B cell (primary cell): ENCODE measurements at regions not wholly inside any gene's neighbourhood (a gene's known extent, or its start where the extent isn't known, plus 50 kb on each side); places are given as distances from the start of the nearest gene placed in this dataset.

ENCODE experiments used
- ATAC-seq: fragments of 200-7000 bp; cut with Tn5 transposase; one replicate; pipeline ENCODE4 v1.10.0; 2021; ENCODE audit warnings: low read depth, mild to moderate bottlenecking, moderate number of reproducible peaks, moderate library complexity
- CTCF ChIA-PET: fragments of 350-600 bp; sonication (Branson Sonifier 250); formaldehyde crosslinking; loops from one replicate; lab custom pipeline; 2021; ENCODE audit warnings: antibody characterized with exemption, inconsistent platforms; lab: Charles Lee
- POLR2A ChIA-PET: fragments of 350-600 bp; sonication (Branson Sonifier 250); formaldehyde crosslinking; loops from one replicate; lab custom pipeline; 2021; ENCODE audit warnings: antibody characterized with exemption; lab: Charles Lee
- DNase-seq: peaks from one replicate; pipeline ENCODE4 v3.0.0; 2013
- H2AFZ ChIP-seq: 2 replicates; pipeline ENCODE4 v1.6.1; 2012; ENCODE audit warnings: mild to moderate bottlenecking, low read depth, low read length; ENCODE audit not compliant: insufficient read depth, poor library complexity, severe bottlenecking
- H3K27ac ChIP-seq, 2 donors: 1 replicate in 1 of 2; 2 replicates in 1 of 2; pipeline ENCODE4 v1.5.1; 2012 to 2013; ENCODE audit warnings: low read length in 2 of 2, mild to moderate bottlenecking in 2 of 2, moderate library complexity in 1 of 2
- H3K27me3 ChIP-seq, 4 experiments: fragments of 200-600 bp in 1 of 4; sonication (generic) in 1 of 4; replicated peaks in 1 of 4; 1 replicate in 2 of 4; 2 replicates in 2 of 4; pipeline versions ENCODE4 v1.6.1 to v1.7.0; 2013 to 2016; ENCODE audit warnings: low read length in 3 of 4, mild to moderate bottlenecking in 2 of 4, mixed read lengths in 1 of 4, moderate library complexity in 1 of 4; ENCODE audit not compliant: insufficient read depth in 4 of 4, control insufficient read depth in 3 of 4; ENCODE audit errors: control extremely low read depth in 1 of 4
- H3K36me3 ChIP-seq, 2 experiments: replicated peaks in 1 of 2; 1 replicate in 1 of 2; 2 replicates in 1 of 2; pipeline versions ENCODE4 v1.6.1 to v1.7.1; 2013; ENCODE audit warnings: low read length in 1 of 2; ENCODE audit not compliant: insufficient read depth in 2 of 2, control insufficient read depth in 1 of 2; ENCODE audit errors: control extremely low read depth in 1 of 2, extremely low read depth in 1 of 2
- H3K4me1 ChIP-seq, 2 donors: fragments of 200-600 bp in 1 of 2; sonication (generic) in 1 of 2; 1 replicate in 1 of 2; 2 replicates in 1 of 2; pipeline versions ENCODE4 v1.5.1 to v1.6.1; 2013 to 2017; ENCODE audit warnings: low read length in 2 of 2; ENCODE audit not compliant: control insufficient read depth in 2 of 2, insufficient read depth in 2 of 2
- H3K4me2 ChIP-seq: replicated peaks from 2 replicates; pipeline ENCODE3; 2012; ENCODE audit warnings: mild to moderate bottlenecking, low read depth, low read length; ENCODE audit not compliant: poor library complexity, severe bottlenecking
- H3K4me3 ChIP-seq, 5 experiments: fragments of 200-600 bp in 1 of 5; sonication (generic) in 1 of 5; 1 replicate in 3 of 5; 2 replicates in 2 of 5; pipeline versions ENCODE4 v1.5.1 to v1.7.0; 2011 to 2016; ENCODE audit warnings: low read length in 4 of 5, mild to moderate bottlenecking in 4 of 5, low read depth in 2 of 5, control low read depth in 1 of 5, moderate library complexity in 1 of 5; ENCODE audit not compliant: insufficient read depth in 1 of 5; ENCODE audit errors: control extremely low read depth in 1 of 5, extremely low read depth in 1 of 5
- H3K79me2 ChIP-seq: fragments of 200-600 bp; sonication (generic); one replicate; pipeline ENCODE4 v1.6.0; 2016; ENCODE audit warnings: low read length; ENCODE audit not compliant: control insufficient read depth, insufficient read depth
- H3K9ac ChIP-seq: fragments of 200-600 bp; sonication (generic); 2 replicates; pipeline ENCODE4 v1.6.1; 2017; ENCODE audit warnings: mild to moderate bottlenecking, low read length, moderate library complexity
- H3K9me3 ChIP-seq, 3 donors: one replicate each; pipeline versions ENCODE4 v1.6.1 to v1.7.1; 2013; ENCODE audit warnings: low read length in 2 of 3; ENCODE audit not compliant: control insufficient read depth in 2 of 3, insufficient read depth in 1 of 3; ENCODE audit errors: control extremely low read depth in 1 of 3
- H4K20me1 ChIP-seq: 2 replicates; pipeline ENCODE4 v1.6.0; 2012; ENCODE audit warnings: mild to moderate bottlenecking, low read length; ENCODE audit not compliant: insufficient read depth, control insufficient read depth, poor library complexity, severe bottlenecking
- H3K27ac Mint-ChIP-seq: one replicate; pipeline ENCODE4 v1.8.0; 2021; ENCODE audit warnings: mixed read lengths
- H3K27me3 Mint-ChIP-seq: one replicate; pipeline ENCODE4 v1.8.0; 2021; ENCODE audit warnings: mixed read lengths
- H3K4me1 Mint-ChIP-seq: one replicate; pipeline ENCODE4 v1.8.0; 2021; ENCODE audit warnings: mixed read lengths
- H3K4me3 Mint-ChIP-seq: one replicate; pipeline ENCODE4 v1.8.0; 2021; ENCODE audit warnings: mixed read lengths
- H3K9me3 Mint-ChIP-seq: one replicate; pipeline ENCODE4 v1.8.0; 2022; ENCODE audit warnings: mixed read lengths; ENCODE audit not compliant: insufficient read depth
- CTCF ChIP-seq: fragments of 200-600 bp; IDR thresholded peaks from one replicate; pipeline ENCODE4 v1.8.0; 2022; ENCODE audit warnings: antibody characterized with exemption, mild to moderate bottlenecking
- EZH2 ChIP-seq: IDR thresholded peaks from 2 replicates; pipeline ENCODE4 v1.6.1; 2012; ENCODE audit warnings: borderline replicate concordance, low read depth, mild to moderate bottlenecking, moderate library complexity, low read length; ENCODE audit not compliant: insufficient read depth, poor library complexity, severe bottlenecking
- whole genome bisulfite sequencing: methylation state at CpG from one replicate; pipeline ENCODE4 v1.1.5; 2013; ENCODE audit warnings: missing lambda C conversion rate; ENCODE audit not compliant: insufficient coverage; 5-methylcytosine and 5-hydroxymethylcytosine counted together
- intact Hi-C: fragments of 100-400 bp; cut with micrococcal nuclease; formaldehyde crosslinking; loops from one replicate; pipeline ENCODE4 v1.10.0; 2022

GRCh38 chr2:136531731-136532130, 233.6 kb upstream of the THSD7B start:
- Mint-ChIP-seq H3K9me3 (no peaks in the 10 kb centered on the region), H3K4me1 (no peaks in the 10 kb centered on the region), H3K27me3 (peaks cover 26% of the 10 kb centered on the region), H3K27ac (no peak overlapping the region), H3K4me3 (no peak overlapping the region)
- H3K9me3 ChIP-seq = peaks cover 0 to 5% (median 0%) of the 10 kb centered on the region in 3 donors
- no peaks in the 10 kb centered on the region for H3K4me1 ChIP-seq
- H3K27ac ChIP-seq = no peak overlapping the region
- no peaks in the 10 kb centered on the region for H3K79me2 ChIP-seq
- no peak overlapping the region for H3K9ac ChIP-seq
- H3K27me3 ChIP-seq = no peaks in the 10 kb centered on the region
- no peaks in the 10 kb centered on the region for H3K36me3 ChIP-seq
- H2AFZ ChIP-seq = no peak overlapping the region
- intact Hi-C loops = no loop called here
- no peak overlapping the region for H3K4me3 ChIP-seq
- 39% methylated on average over 2 of the region's 2 CpGs for WGBS
- ChIA-PET POLR2A (no interaction called here), CTCF (interaction anchor here (0.7 kb wide), 1 partner anchor 92 kb away, joined by 3 read pairs; no protein-coding TSS in a partner anchor)
- DNase-seq = no peak
- ATAC-seq = no peak
- no peaks in the 10 kb centered on the region for H4K20me1 ChIP-seq
- TF ChIP-seq CTCF (no peak), EZH2 (no peak)
- H3K4me2 ChIP-seq = no peak overlapping the region

- Histone ChIP-seq H3K36me3 (no peaks in the 10 kb centered on the region), H3K9me3 (peaks cover 0 to 5% (median 0%) of the 10 kb centered on the region in 3 donors), H3K79me2 (no peaks in the 10 kb centered on the region), H3K4me3 (no peak overlapping the region), H2AFZ (no peak overlapping the region), H4K20me1 (no peaks in the 10 kb centered on the region), H3K4me1 (no peaks in the 10 kb centered on the region), H3K4me2 (no peak overlapping the region), H3K9ac (no peak overlapping the region), H3K27ac (no peak overlapping the region), H3K27me3 (no peaks in the 10 kb centered on the region)
- Mint-ChIP-seq H3K4me1 (no peaks in the 10 kb centered on the region), H3K27ac (no peak overlapping the region), H3K27me3 (peaks cover 20% of the 10 kb centered on the region), H3K9me3 (no peaks in the 10 kb centered on the region), H3K4me3 (no peak overlapping the region)
- DNase-seq (no peak), ATAC-seq (no peak)
- TF ChIP-seq EZH2 (no peak), CTCF (no peak)
- CTCF ChIA-PET = no interaction called here
- POLR2A ChIA-PET = no interaction called here
- intact Hi-C loops = no loop called here
Observed at GRCh38 chr2:136530146-136530545, 235.2 kb upstream of the THSD7B start.
